ENCODE measurements at regions not wholly inside any gene's neighbourhood (a gene's known extent, or its start where the extent isn't known, plus 50 kb on each side); places are given as distances from the start of the nearest gene placed in this dataset.
A peak's percentile ranks its signal among the peaks of the same experiment; 100 is the strongest.

- FAIRE-seq (no peak), DNase-seq (ENCODE audit: extremely low spot score, insufficient read length, low read depth) (no peak)
Observed at GRCh38 chr3:194767446-194768207, 81.9 kb downstream of the FAM43A start.

DNA sequence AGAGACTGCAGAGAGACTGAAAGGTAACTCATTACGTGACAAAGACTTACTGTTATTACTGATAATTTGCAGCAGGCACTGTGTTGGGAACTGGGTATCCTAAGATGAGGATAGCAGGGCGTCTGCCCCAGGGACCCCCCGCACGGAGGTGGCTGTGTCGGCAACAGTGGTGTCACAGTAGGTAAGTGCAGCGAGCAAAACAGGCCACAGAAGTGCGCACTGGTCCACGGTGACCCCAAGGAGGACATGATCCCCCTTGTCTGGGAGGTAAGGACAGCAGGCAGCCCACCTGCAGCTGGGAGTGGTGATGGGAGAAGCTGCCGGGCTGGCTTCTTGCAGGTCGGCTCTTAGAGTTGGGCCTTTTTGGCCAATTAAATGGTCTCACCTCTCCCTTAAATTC is 82.9 kb downstream of the FAM43A start:
- FAIRE-seq (no peak), DNase-seq (ENCODE audit: extremely low spot score, insufficient read length, low read depth) (no peak)

GRCh38 chr3:194769020-194769643 is 83.4 kb downstream of the FAM43A start:
- FAIRE-seq = peak; percentile 99
- peak; percentile 82 for DNase-seq (ENCODE audit: extremely low spot score, insufficient read length, low read depth)

DNA sequence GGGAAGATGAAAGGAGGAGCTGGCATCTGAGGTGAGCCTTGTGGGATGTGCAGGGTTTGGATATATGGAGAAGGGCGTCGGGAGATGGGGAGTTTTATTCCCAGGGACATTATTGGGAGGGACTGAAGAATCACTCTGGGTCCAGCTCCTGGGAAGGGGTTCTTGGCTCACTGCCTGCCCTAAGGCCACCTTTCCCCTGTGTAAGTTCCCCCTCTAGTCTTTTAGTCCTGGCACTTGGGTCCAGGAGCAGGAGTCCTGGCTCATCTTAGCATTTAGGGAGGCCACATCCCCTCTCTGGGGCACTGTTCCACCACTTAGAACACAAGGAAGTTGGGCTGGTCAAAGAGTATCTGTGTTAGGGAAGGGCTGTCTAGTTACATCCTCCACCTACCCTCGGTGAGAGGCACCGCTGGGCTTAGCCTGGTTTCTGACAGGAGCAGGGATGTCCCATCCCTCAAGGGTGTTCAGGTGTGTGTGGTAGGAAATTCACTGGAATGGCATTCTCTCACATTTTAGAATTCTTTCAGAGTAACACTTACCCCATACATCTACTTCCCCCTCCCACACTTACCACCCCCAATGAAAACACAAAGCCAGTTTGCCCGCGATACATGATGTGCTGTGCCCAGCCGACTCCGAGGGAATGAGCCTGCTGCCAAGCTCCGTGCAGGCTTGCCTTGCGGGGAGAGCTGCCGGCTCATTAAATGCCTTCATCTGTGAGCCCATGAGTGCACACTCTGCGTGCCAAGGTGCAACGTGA is 86.7 kb downstream of the FAM43A start:
- FAIRE-seq (no peak), DNase-seq (ENCODE audit: extremely low spot score, insufficient read length, low read depth) (no peak)

DNA sequence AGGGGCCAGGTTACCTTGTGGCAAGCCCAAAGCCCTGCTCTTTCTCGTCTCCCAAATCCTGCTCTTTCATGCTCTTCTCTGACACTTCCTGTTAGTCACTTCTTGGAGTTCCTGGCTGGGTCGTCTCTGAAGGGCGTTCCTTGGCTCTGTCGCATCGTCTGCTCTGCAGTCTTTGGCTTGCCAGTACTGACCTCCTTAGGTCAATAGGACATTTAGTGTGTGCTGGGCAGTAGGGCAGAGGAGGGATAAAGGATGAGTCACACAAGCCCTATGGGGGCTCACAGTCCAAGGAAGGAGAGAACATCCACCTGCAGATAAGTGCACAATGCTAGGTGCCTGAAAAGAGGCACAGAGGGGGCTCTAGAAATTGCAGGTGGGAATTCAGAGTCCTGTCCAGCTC is 87.5 kb downstream of the FAM43A start:
- DNase-seq (ENCODE audit: extremely low spot score, insufficient read length, low read depth) (no peak), FAIRE-seq (no peak)

DNA sequence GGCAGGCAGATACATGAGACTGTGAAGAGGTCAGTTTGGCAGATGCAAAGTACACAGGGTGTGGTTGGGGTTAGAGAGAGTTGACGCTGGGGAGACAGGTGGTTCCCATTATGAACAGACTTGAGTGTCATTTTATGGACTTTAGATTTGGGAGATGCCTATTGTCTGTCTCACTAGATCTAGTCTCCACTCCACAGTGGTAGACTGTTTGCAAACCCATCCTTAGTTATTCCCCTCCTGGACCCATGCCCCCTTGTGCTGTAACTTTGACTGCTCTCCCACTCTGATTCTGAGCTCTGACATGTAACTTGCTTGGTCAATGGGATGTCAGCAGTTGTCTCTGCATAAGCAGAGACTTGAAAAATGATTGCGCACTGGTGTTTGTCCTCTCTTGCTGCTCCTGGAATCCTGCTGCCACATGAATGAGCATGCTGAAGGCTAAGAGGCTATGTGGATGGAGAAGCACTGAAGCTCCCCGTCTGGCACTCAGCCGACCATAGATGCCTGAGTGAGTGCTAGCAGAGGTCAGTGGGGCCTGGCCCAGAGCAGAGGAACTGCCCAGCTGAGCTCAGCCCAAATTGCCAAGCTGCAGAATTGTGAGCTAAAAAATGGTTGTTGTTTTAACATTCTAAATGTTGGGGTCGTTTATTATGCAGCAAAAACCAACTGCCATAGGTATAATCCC is 88.2 kb downstream of the FAM43A start:
- no peak for FAIRE-seq
- no peak for DNase-seq (ENCODE audit: extremely low spot score, insufficient read length, low read depth)

- DNase-seq (ENCODE audit: extremely low spot score, insufficient read length, low read depth) (no peak), FAIRE-seq (no peak)
Observed at GRCh38 chr3:194775266-194775665, 89.6 kb downstream of the FAM43A start.

DNA sequence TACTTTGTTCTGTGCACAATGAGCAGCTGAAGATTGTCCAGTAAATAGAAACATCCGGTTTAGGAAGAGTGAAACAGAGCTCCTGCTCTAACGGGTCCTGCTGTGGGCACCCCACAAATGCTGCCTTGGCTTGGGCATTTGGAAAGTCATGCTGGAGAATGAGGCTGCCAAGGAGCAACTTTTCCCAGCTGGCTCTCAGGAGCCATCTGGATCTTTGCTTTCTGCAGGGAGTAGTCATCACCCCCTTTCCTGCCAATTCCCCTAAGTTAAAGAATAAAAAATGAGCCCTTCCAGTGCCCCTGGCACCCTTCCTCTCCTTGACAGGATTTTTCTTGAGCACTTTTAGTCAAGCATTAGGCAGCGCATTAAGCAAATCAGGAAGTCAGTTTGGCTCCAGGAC is 90.0 kb downstream of the FAM43A start:
- DNase-seq (ENCODE audit: extremely low spot score, insufficient read length, low read depth) (no peak), FAIRE-seq (no peak)

DNA sequence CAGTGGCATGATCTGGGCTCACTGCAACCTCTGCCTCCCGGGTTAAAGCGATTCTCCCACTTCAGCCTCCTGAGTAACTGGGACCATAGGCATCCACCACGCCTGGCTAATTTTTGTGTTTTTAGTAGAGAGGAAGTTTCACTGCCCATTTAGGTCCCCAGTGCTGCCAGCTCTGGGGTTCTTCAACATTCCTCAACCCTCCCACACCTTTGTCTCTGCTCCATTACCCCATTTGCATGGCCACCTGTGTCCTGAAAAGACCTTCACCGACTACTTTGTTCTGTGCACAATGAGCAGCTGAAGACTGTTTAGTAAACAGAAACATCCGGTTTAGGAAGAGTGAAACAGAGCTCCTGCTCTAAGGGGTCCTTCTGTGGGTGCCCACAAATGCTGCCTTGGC is 92.0 kb downstream of the FAM43A start:
- FAIRE-seq = no peak

GRCh38 chr3:194779729-194780224 is 94.1 kb downstream of the FAM43A start:
- DNase-seq (ENCODE audit: extremely low spot score, insufficient read length, low read depth) (no peak), FAIRE-seq (no peak)

More for the DNA sequence above, 92.0 kb downstream of the FAM43A start:
- DNase-seq (ENCODE audit: extremely low spot score, insufficient read length, low read depth) = no peak

GRCh38 chr3:194780706-194781105 is 95.0 kb downstream of the FAM43A start:
- FAIRE-seq = no peak
- no peak for DNase-seq (ENCODE audit: extremely low spot score, insufficient read length, low read depth)

GRCh38 chr3:194781617-194782016 is 95.9 kb downstream of the FAM43A start:
- DNase-seq (ENCODE audit: extremely low spot score, insufficient read length, low read depth) = no peak
- FAIRE-seq = no peak

- DNase-seq (ENCODE audit: extremely low spot score, insufficient read length, low read depth) (no peak), FAIRE-seq (no peak)
Observed at GRCh38 chr3:194782698-194783404, 97.2 kb downstream of the FAM43A start.

DNA sequence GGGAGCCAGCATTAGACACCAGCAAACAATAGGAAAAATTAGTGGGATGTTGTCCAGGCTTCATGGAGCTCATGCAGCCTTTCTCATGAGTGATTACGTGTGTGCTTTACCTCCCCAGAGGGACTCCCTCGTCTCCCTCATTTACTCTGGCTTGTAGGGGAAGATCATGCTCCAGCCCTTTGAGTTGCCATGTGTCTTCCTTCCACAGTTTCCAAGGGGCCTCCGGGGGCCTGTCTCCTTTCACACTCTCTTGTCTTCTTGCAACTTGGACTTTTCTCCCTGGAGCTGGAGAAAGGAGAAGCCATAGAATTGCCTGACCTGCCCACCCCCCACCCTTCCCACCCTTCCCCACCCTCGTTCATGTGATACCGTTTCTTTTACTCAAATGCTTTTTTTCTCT is 98.7 kb downstream of the FAM43A start:
- no peak for FAIRE-seq
- no peak for DNase-seq (ENCODE audit: extremely low spot score, insufficient read length, low read depth)

GRCh38 chr3:194785315-194785714 is 99.6 kb downstream of the FAM43A start:
- FAIRE-seq = no peak
- DNase-seq (ENCODE audit: extremely low spot score, insufficient read length, low read depth) = no peak

- no peak for DNase-seq (ENCODE audit: extremely low spot score, insufficient read length, low read depth)
- FAIRE-seq = no peak
Observed at GRCh38 chr3:194787072-194787471, 101.4 kb downstream of the FAM43A start.

GRCh38 chr3:194787650-194788049 is 102.0 kb downstream of the FAM43A start:
- no peak for FAIRE-seq

GRCh38 chr3:194792368-194792767 is 106.7 kb downstream of the FAM43A start:
- DNase-seq (ENCODE audit: extremely low spot score, insufficient read length, low read depth) (no peak), FAIRE-seq (no peak)

More at GRCh38 chr3:194787650-194788049, 102.0 kb downstream of the FAM43A start:
- DNase-seq (ENCODE audit: extremely low spot score, insufficient read length, low read depth) = no peak

DNA sequence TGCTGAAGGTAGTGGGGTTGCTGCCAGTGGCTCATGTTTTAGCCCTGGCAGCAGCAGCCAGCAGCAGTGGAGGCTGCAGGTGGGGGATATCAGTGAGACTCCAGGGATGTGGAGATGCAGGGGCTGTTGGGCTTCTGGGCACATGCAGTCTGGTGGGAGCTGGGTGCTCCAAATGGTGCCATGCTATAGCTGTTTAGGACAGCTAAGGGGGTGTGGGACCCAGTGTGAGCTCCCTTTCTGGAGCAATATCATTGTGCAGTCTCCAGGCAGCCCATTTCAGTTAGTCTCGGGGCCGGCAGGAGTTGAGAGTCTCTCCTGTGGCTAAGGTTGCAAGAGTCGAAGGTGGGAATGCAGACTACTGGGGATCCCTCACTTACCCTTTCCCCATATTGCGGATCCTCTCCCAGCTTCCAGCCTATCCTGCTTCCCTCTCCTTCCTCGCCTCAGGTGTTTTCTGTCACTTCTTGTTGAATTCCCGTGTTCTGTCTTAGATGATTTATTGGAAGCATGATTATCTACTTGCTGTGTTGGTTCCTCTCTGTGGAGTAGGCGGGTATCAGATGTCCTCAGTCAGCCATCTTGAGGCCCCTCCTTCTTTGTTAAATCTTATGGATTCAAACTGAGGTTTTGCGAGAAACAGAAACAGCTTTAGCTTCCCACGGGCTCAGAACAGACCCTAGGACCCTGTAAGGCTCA is 112.0 kb downstream of the FAM43A start:
- FAIRE-seq (no peak), DNase-seq (ENCODE audit: extremely low spot score, insufficient read length, low read depth) (no peak)

Measured in GM18507 (cell line).